PC-9 (cell line): ENCODE measurements at regions not wholly inside any gene's neighbourhood (a gene's known extent, or its start where the extent isn't known, plus 50 kb on each side); places are given as distances from the start of the nearest gene placed in this dataset.

ENCODE experiments used
- BruUV-seq: library from RNA; stranded (reverse); fragments of 400-500 nt; replicated peaks from 2 replicates; lab custom pipeline; 2021; lab: Mats Ljungman, UMichigan
- CTCF ChIA-PET: fragments of 300-600 bp; sonication (Branson Sonifier 250); formaldehyde crosslinking; loops from one replicate; lab custom pipeline; 2022; ENCODE audit warnings: antibody characterized with exemption; lab: Charles Lee
- POLR2A ChIA-PET: fragments of 300-600 bp; sonication (Branson Sonifier 250); formaldehyde crosslinking; loops from one replicate; lab custom pipeline; 2022; ENCODE audit warnings: antibody characterized with exemption; ENCODE audit not compliant: unreplicated experiment; lab: Charles Lee
- DNase-seq, 2 experiments: peaks; one replicate each; pipeline versions ENCODE4 v3.0.0 to v3.0.0-alpha.2; 2015 to 2022; ENCODE audit warnings: mixed read lengths in 1 of 2
- H2AFZ ChIP-seq: fragments of 200-600 bp; sonication (generic); 2 replicates; pipeline ENCODE4 v1.8.1; 2017; ENCODE audit warnings: antibody characterized with exemption
- H3F3A ChIP-seq: fragments of 200-600 bp; sonication (generic); 2 replicates; pipeline ENCODE4 v1.8.1; 2017; ENCODE audit warnings: antibody characterized with exemption, mild to moderate bottlenecking, low read depth; ENCODE audit not compliant: insufficient read depth
- H3K27ac ChIP-seq: fragments of 200-600 bp; sonication (generic); 2 replicates; pipeline ENCODE4 v1.6.1; 2016; ENCODE audit warnings: mixed run types
- H3K27me3 ChIP-seq: fragments of 200-600 bp; sonication (generic); 2 replicates; pipeline ENCODE4 v1.6.1; 2016; ENCODE audit warnings: low read depth, mixed run types; ENCODE audit not compliant: insufficient read depth
- H3K36me3 ChIP-seq: fragments of 200-600 bp; sonication (generic); 2 replicates; pipeline ENCODE4 v1.6.1; 2016; ENCODE audit warnings: low read depth, mixed run types
- H3K4me1 ChIP-seq: fragments of 200-600 bp; sonication (generic); replicated peaks from 2 replicates; pipeline ENCODE4 v1.6.1; 2016; ENCODE audit warnings: mixed run types; ENCODE audit not compliant: insufficient read depth
- H3K4me2 ChIP-seq: fragments of 200-600 bp; sonication (generic); 2 replicates; pipeline ENCODE4 v1.6.1; 2017; ENCODE audit warnings: mixed run types
- H3K4me3 ChIP-seq: fragments of 200-600 bp; sonication (generic); 2 replicates; pipeline ENCODE4 v1.6.1; 2016; ENCODE audit warnings: mixed run types
- H3K79me2 ChIP-seq: fragments of 200-600 bp; sonication (generic); 2 replicates; pipeline ENCODE4 v1.6.1; 2017; ENCODE audit warnings: low read depth, mixed run types
- H3K9me2 ChIP-seq: fragments of 200-600 bp; sonication (generic); 2 replicates; pipeline ENCODE4 v1.8.1; 2017; ENCODE audit warnings: mild to moderate bottlenecking; ENCODE audit not compliant: insufficient read depth
- H3K9me3 ChIP-seq: fragments of 200-600 bp; sonication (generic); 2 replicates; pipeline ENCODE4 v1.8.1; 2016; ENCODE audit warnings: low read depth; ENCODE audit not compliant: insufficient read depth
- H4K20me1 ChIP-seq: fragments of 200-600 bp; sonication (generic); 2 replicates; pipeline ENCODE4 v1.8.1; 2017; ENCODE audit not compliant: insufficient read depth
- CTCF ChIP-seq: fragments of 200-600 bp; sonication (generic); conservative IDR thresholded peaks from 2 replicates; pipeline ENCODE4 v1.6.1; 2017; ENCODE audit warnings: mixed run types, antibody characterized with exemption, mild to moderate bottlenecking, moderate library complexity
- EZH2 ChIP-seq: fragments of 200-600 bp; sonication (generic); IDR thresholded peaks from 2 replicates; pipeline ENCODE4 v1.8.0; 2017; ENCODE audit warnings: antibody characterized with exemption, low read depth
- intact Hi-C: fragments of 100-400 bp; cut with micrococcal nuclease; formaldehyde crosslinking; loops from one replicate; pipeline ENCODE4 v1.10.0; 2022; ENCODE audit not compliant: unreplicated experiment

GRCh38 chr10:128326851-128327250, 200.6 kb upstream of the MKI67 start:
- Histone ChIP-seq H3K4me3 (no peak overlapping the region), H3K27me3 (peaks cover 7% of the 10 kb centered on the region; the same call in 1 of the 2 replicates), H3K9me2 (no peaks in the 10 kb centered on the region), H3F3A (no peaks in the 10 kb centered on the region), H3K27ac (no peak overlapping the region), H3K36me3 (no peaks in the 10 kb centered on the region), H3K4me2 (no peak overlapping the region), H2AFZ (no peak overlapping the region), H3K9me3 (no peaks in the 10 kb centered on the region), H4K20me1 (no peaks in the 10 kb centered on the region), H3K4me1 (no peaks in the 10 kb centered on the region), H3K79me2 (no peaks in the 10 kb centered on the region)
- POLR2A ChIA-PET, result no interaction called here
- intact Hi-C loops, result no loop called here
- CTCF ChIA-PET, result no interaction called here
- BruUV-seq, result no TSS peak
- DNase-seq, result no peak
- TF ChIP-seq CTCF (no peak), EZH2 (no peak)

- no peak overlapping the region for H2AFZ ChIP-seq
- no peaks in the 10 kb centered on the region for H3K36me3 ChIP-seq
- no peaks in the 10 kb centered on the region for H3K9me3 ChIP-seq
- H3K4me3 ChIP-seq, result no peak overlapping the region
- H3K4me2 ChIP-seq, result no peak overlapping the region
- no peaks in the 10 kb centered on the region for H3K4me1 ChIP-seq
- no peak for DNase-seq
- BruUV-seq, result no TSS peak
- H3K27me3 ChIP-seq, result peaks cover 9% of the 10 kb centered on the region; the same call in 1 of the 2 replicates
- no peaks in the 10 kb centered on the region for H3K9me2 ChIP-seq
- H3K79me2 ChIP-seq, result no peaks in the 10 kb centered on the region
- intact Hi-C loops, result no loop called here
- H4K20me1 ChIP-seq, result no peaks in the 10 kb centered on the region
- CTCF ChIA-PET, result no interaction called here
- POLR2A ChIA-PET, result no interaction called here
- TF ChIP-seq CTCF (no peak), EZH2 (no peak)
- no peak overlapping the region for H3K27ac ChIP-seq
- H3F3A ChIP-seq, result no peaks in the 10 kb centered on the region
Observed at GRCh38 chr10:128336401-128336800, 210.2 kb upstream of the MKI67 start.

- DNase-seq, result no peak
- no peak overlapping the region for H3K27ac ChIP-seq
- no peaks in the 10 kb centered on the region for H3K79me2 ChIP-seq
- H3K4me3 ChIP-seq, result no peak overlapping the region
- H2AFZ ChIP-seq, result no peak overlapping the region
- peaks cover 9% of the 10 kb centered on the region; the same call in 1 of the 2 replicates for H3K27me3 ChIP-seq
- H3K4me1 ChIP-seq, result no peaks in the 10 kb centered on the region
- intact Hi-C loops, result no loop called here
- CTCF ChIA-PET, result no interaction called here
- H3K9me3 ChIP-seq, result no peaks in the 10 kb centered on the region
- no peaks in the 10 kb centered on the region for H4K20me1 ChIP-seq
- no TSS peak for BruUV-seq
- no peaks in the 10 kb centered on the region for H3F3A ChIP-seq
- TF ChIP-seq CTCF (no peak), EZH2 (no peak)
- POLR2A ChIA-PET, result no interaction called here
- H3K4me2 ChIP-seq, result no peak overlapping the region
- H3K36me3 ChIP-seq, result no peaks in the 10 kb centered on the region
- no peaks in the 10 kb centered on the region for H3K9me2 ChIP-seq
Observed at GRCh38 chr10:128337860-128338378, 211.7 kb upstream of the MKI67 start.
